ENCODE measurements at regions not wholly inside any gene's neighbourhood (a gene's known extent, or its start where the extent isn't known, plus 50 kb on each side); places are given as distances from the start of the nearest gene placed in this dataset.

DNA sequence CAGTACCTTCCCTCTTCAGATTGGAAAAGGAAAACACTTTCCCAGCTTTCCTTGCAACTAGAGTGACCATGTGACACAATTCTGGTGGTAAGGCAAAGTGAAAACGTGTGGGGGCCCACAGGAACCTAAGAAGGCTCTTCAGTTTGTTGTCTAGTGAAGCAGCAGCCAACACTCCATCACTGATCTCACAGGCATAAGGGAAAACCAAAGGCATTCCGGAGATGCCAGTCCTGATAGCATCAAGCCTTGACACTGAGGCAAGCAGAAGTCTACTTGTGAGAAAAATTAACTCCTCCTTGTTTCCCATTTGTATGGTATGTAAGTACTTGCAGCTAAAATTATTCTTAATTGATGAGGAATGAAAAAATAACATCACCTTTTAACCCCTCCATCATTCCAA is 88.3 kb downstream of the ETAA1 start:
- TF ChIP-seq POLR2A (IDR thresholded peaks at IDR 0.05; ENCODE audit: low read depth, low read length) (no peak), RB1 (IDR thresholded peaks at IDR 0.05; ENCODE audit: borderline replicate concordance) (no peak), HDAC6 (IDR thresholded peaks at IDR 0.05; ENCODE audit: unreplicated experiment) (no peak), ZBED1 (IDR thresholded peaks at IDR 0.05; ENCODE audit: borderline replicate concordance) (no peak), CBX3 (IDR thresholded peaks at IDR 0.05; ENCODE audit: borderline replicate concordance, low read depth) (no peak), RELA (IDR thresholded peaks at IDR 0.05; ENCODE audit: borderline replicate concordance, partially characterized antibody) (no peak), CHD1 (IDR thresholded peaks at IDR 0.05; ENCODE audit: low read depth, low read length) (no peak), SRF (IDR thresholded peaks at IDR 0.05; ENCODE audit: low read depth in 2 of 2, low read length in 2 of 2) (no peak)
- TF ChIP-seq, protein P1, sequence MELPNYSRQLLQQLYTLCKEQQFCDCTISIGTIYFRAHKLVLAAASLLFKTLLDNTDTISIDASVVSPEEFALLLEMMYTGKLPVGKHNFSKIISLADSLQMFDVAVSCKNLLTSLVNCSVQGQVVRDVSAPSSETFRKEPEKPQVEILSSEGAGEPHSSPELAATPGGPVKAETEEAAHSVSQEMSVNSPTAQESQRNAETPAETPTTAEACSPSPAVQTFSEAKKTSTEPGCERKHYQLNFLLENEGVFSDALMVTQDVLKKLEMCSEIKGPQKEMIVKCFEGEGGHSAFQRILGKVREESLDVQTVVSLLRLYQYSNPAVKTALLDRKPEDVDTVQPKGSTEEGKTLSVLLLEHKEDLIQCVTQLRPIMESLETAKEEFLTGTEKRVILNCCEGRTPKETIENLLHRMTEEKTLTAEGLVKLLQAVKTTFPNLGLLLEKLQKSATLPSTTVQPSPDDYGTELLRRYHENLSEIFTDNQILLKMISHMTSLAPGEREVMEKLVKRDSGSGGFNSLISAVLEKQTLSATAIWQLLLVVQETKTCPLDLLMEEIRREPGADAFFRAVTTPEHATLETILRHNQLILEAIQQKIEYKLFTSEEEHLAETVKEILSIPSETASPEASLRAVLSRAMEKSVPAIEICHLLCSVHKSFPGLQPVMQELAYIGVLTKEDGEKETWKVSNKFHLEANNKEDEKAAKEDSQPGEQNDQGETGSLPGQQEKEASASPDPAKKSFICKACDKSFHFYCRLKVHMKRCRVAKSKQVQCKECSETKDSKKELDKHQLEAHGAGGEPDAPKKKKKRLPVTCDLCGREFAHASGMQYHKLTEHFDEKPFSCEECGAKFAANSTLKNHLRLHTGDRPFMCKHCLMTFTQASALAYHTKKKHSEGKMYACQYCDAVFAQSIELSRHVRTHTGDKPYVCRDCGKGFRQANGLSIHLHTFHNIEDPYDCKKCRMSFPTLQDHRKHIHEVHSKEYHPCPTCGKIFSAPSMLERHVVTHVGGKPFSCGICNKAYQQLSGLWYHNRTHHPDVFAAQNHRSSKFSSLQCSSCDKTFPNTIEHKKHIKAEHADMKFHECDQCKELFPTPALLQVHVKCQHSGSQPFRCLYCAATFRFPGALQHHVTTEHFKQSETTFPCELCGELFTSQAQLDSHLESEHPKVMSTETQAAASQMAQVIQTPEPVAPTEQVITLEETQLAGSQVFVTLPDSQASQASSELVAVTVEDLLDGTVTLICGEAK (IDR thresholded peaks at IDR 0.05; ENCODE audit: borderline replicate concordance): no peak
- DNase-seq (ENCODE audit: low read depth, low spot score) (no peak), FAIRE-seq (no peak), ATAC-seq (no peak)
- Histone ChIP-seq H3K27ac (ENCODE audit: control insufficient read depth, insufficient read depth) (no peak overlapping the region), H3K4me1 (ENCODE audit: control insufficient read depth, insufficient read depth, low read length) (no peaks in the 10 kb centered on the region), H3K36me3 (ENCODE audit: control insufficient read depth in 2 of 2, insufficient read depth in 2 of 2, low read length in 1 of 2) (no peaks in the 10 kb centered on the region), H3K9me3 (replicated peaks; ENCODE audit: control insufficient read depth, insufficient read depth, low read length) (no peaks in the 10 kb centered on the region), H3K9ac (ENCODE audit: control insufficient read depth, insufficient read depth, low read length) (no peak overlapping the region), H3K4me2 (ENCODE audit: control insufficient read depth, insufficient read depth) (no peak overlapping the region), H3K4me3 (no peak overlapping the region), H3K79me2 (ENCODE audit: control insufficient read depth, insufficient read depth, low read length) (no peaks in the 10 kb centered on the region), H3K27me3 (replicated peaks in 1 of 2; ENCODE audit: control insufficient read depth in 2 of 2, insufficient read depth in 2 of 2, low read length in 1 of 2) (no peaks in the 10 kb centered on the region; a peak in 1 of 4 replicates), H2AFZ (ENCODE audit: control insufficient read depth, low read depth, low read length) (no peak overlapping the region), H4K20me1 (ENCODE audit: control insufficient read depth, insufficient read depth) (no peaks in the 10 kb centered on the region)
- ChIA-PET RAD21 (ENCODE audit: unreplicated experiment) (no interaction called here), SMC1A (ENCODE audit: uncharacterized antibody, unreplicated experiment) (no interaction called here), CTCF (no interaction called here), POLR2A (no interaction called here)
- intact Hi-C loops (cut with micrococcal nuclease; ENCODE audit: unreplicated experiment) (no loop called here), in situ Hi-C loops (cut with MboI) (no loop called here)
- no TSS peak for BruUV-seq (replicated peaks)
- WGBS (ENCODE audit: insufficient coverage, insufficient replicate concordance, low lambda C conversion rate, missing lambda C conversion rate): 0% methylated on average over 2 of the region's 2 CpGs

All from GM12878 (cell line).